GM23338 (cell line): ENCODE measurements at regions not wholly inside any gene's neighbourhood (a gene's known extent, or its start where the extent isn't known, plus 50 kb on each side); places are given as distances from the start of the nearest gene placed in this dataset.

Experiments
- CREB1 ChIP-seq: fragments of 250-450 bp; sonication (Bioruptor Pico); IDR thresholded peaks from 2 replicates; pipeline ENCODE4 v1.5.0; 2020; ENCODE audit warnings: low read depth, mild to moderate bottlenecking, moderate library complexity
- CTCF ChIP-seq, 2 experiments: fragments of 200-600 bp in 1 of 2; sonication (generic) in 1 of 2; conservative IDR thresholded peaks; 2 replicates each; pipeline versions ENCODE4 v1.5.1 to v1.6.1; 2016 to 2017; ENCODE audit warnings: antibody characterized with exemption in 2 of 2, low read depth in 2 of 2, mild to moderate bottlenecking in 2 of 2, moderate library complexity in 1 of 2
- EZH2 ChIP-seq: fragments of 200-600 bp; sonication (generic); IDR thresholded peaks from one replicate; pipeline ENCODE4 v1.8.0; 2017; ENCODE audit warnings: antibody characterized with exemption, mild to moderate bottlenecking, low read depth; ENCODE audit not compliant: unreplicated experiment
- EZH2phosphoT487 ChIP-seq: fragments of 200-600 bp; sonication (generic); IDR thresholded peaks from one replicate; pipeline ENCODE4 v1.8.1; 2018; ENCODE audit warnings: antibody characterized with exemption; ENCODE audit not compliant: unreplicated experiment
- NANOG ChIP-seq: IDR thresholded peaks from 2 replicates; pipeline ENCODE4 v1.6.1; 2016; ENCODE audit warnings: antibody characterized with exemption, borderline replicate concordance
- POLR2AphosphoS5 ChIP-seq: IDR thresholded peaks from 2 replicates; pipeline ENCODE4 v1.6.1; 2016; ENCODE audit warnings: antibody characterized with exemption, low read depth
- REST ChIP-seq: IDR thresholded peaks from one replicate; pipeline ENCODE4 v1.6.1; 2018; ENCODE audit warnings: antibody characterized with exemption; ENCODE audit not compliant: unreplicated experiment
- ZNF114 ChIP-seq: fragments of 250-450 bp; sonication (Bioruptor Pico); IDR thresholded peaks from 2 replicates; pipeline ENCODE4 v1.5.0; 2020; ENCODE audit warnings: mild to moderate bottlenecking, moderate library complexity
- ZNF331 ChIP-seq: fragments of 250-450 bp; sonication (Bioruptor Pico); IDR thresholded peaks from 2 replicates; pipeline ENCODE4 v1.5.0; 2020; ENCODE audit warnings: low read depth, mild to moderate bottlenecking, moderate library complexity
- ZNF462 ChIP-seq: fragments of 250-450 bp; sonication (Bioruptor Pico); IDR thresholded peaks from 2 replicates; pipeline ENCODE4 v1.5.0; 2020; ENCODE audit warnings: mild to moderate bottlenecking, moderate library complexity

GRCh38 chr19:28264556-28264955, 948.4 kb downstream of the UQCRFS1 start:
- TF ChIP-seq CTCF (conservative IDR thresholded peaks at IDR 0.05; ENCODE audit: low read depth in 2 of 2) (no peak), EZH2 (no peak), EZH2phosphoT487 (no peak), POLR2AphosphoS5 (no peak), CREB1 (CRISPR knock-in tag) (no peak), REST (no peak), NANOG (no peak), ZNF462 (CRISPR knock-in tag) (no peak), ZNF331 (no peak), ZNF114 (CRISPR knock-in tag) (no peak)
